Motor neuron (in vitro differentiated cells): ENCODE measurements at regions not wholly inside any gene's neighbourhood (a gene's known extent, or its start where the extent isn't known, plus 50 kb on each side); places are given as distances from the start of the nearest gene placed in this dataset.

Experiments
- ATAC-seq, 8 experiments: fragments of 200-7000 bp; cut with Tn5 transposase; replicated peaks in 6 of 8; 2 replicates each; pipeline ENCODE4 v1.8.0; 2021; ENCODE audit warnings: mild to moderate bottlenecking in 8 of 8, moderate library complexity in 8 of 8
- H3K27ac ChIP-seq, 2 donors: fragments of 250-450 bp; sonication (Bioruptor Pico); 2 replicates each; pipeline ENCODE4 v1.9.0; 2021; ENCODE audit warnings: antibody characterized with exemption in 2 of 2, mild to moderate bottlenecking in 2 of 2, moderate library complexity in 1 of 2
- H3K4me1 ChIP-seq, 2 donors: fragments of 250-450 bp; sonication (Bioruptor Pico); replicated peaks in 1 of 2; 2 replicates each; pipeline ENCODE4 v1.6.1; 2021; ENCODE audit warnings: antibody characterized with exemption in 2 of 2, mild to moderate bottlenecking in 2 of 2, moderate library complexity in 1 of 2
- H3K4me3 ChIP-seq, 5 donors: fragments of 250-450 bp; sonication (Bioruptor Pico); 2 replicates each; pipeline ENCODE4 v1.9.0; 2021; ENCODE audit warnings: antibody characterized with exemption in 5 of 5, mild to moderate bottlenecking in 5 of 5, moderate library complexity in 4 of 5
- WGBS, 10 experiments: fragments of 450-650 bp; shearing (Covaris generic); methylation state at CpG; one replicate each; pipeline ENCODE4 v1.0.0; 2022; 5-methylcytosine and 5-hydroxymethylcytosine counted together
- in situ Hi-C, 9 experiments: fragments of 400-800 bp; cut with MboI; loops; one replicate each; pipeline ENCODE4 v1.15.0; 2021; ENCODE audit warnings: low sequenced_read_pairs in 9 of 9, low pct_unique_long_range_greater_than_20kb in 2 of 9; ENCODE audit not compliant: unreplicated experiment in 9 of 9

DNA sequence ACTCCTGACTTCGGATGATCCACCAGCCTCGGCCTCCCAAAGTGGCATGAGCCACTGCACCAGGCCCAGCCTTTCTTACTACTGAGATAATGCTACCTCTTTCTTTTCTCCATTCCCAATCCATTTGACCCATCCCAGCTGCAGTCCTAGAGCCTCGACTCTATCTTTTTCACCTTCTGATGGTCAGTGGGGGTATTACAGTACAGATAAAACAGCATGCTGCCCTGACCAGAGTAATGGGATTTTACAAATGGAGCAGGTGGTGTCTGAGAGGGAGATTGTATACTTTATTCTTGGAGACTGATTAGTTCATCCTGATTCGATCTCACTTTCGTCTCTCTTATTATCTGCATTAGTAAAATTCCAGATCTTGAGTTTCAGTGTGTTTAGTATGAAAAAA, 238.6 kb upstream of the TNP1 start:
- Histone ChIP-seq H3K4me1 (no peaks in the 10 kb centered on the region), H3K4me3 (no peak overlapping the region), H3K27ac (no peak overlapping the region)
- ATAC-seq: no peak
- WGBS, 10 experiments: 59 to 100% (median 98%) methylated on average over 1 to 5 of the region's 5 CpGs
- in situ Hi-C loops: no loop called here

DNA sequence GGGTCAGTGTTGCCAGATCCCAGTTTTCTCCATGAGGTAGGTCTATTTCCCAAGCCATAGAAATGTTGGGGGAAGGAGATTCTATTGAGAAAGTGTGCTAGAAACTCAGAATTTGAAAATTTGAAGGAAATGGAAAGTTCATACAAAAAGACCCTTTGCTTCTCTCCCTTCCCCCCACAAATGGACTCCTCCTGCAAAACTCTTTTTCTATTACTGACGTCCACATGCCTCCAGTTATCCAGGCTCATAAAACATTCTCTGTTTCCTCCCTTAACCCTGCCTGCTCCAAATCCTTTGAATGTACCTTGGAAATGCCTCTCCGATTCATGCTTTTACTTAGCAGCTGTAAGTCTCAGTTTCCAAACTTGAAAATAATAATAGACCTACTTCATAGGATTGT, 237.5 kb upstream of the TNP1 start:
- Histone ChIP-seq H3K4me1 (no peaks in the 10 kb centered on the region), H3K4me3 (no peak overlapping the region), H3K27ac (no peak overlapping the region)
- in situ Hi-C loops: no loop called here
- WGBS, 10 experiments: 60 to 100% (median 91%) methylated on average over 1 to 2 of the region's 2 CpGs; no CpG with 5 or more reads in 1 of the 10 experiments
- ATAC-seq: no peak

DNA sequence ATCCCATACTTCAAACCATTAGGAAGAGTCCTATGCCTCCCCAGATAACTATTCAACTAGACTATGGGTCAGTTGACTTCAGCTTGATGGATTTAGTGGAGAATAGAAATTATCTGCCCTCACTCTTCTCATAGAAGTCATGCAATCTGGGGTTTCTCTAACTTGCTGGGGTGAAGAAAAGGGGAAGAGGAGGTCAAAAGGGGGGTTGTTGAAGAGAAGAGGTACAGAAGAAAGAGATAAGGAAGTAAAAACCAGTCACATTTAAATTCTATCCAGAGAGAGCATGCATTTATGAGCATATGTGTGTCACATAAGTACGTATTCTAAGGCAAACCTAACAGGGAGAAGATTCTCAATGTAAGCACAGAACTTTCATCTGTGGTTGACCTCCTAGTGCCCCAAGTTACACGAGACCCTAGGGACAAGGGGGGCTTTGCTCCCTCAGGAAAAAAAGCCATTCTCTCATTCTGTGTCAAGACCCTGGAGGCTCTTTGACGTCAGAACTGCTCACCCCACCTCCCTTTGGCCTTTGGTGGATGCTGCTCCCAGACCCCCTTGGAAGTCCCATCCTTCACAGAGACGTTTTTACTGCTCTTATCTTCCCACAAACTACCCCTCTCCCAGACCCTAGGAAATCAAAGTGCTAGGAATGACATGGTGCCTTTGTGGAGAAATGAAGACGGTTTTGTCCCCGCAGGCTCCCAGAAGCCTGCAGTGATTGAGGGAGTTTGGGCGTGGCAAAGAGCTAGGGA, 236.8 kb upstream of the TNP1 start:
- no peak overlapping the region for H3K27ac ChIP-seq
- 50 to 100% (median 67%) methylated on average over 1 to 4 of the region's 7 CpGs; no CpG with 5 or more reads in 1 of the 10 experiments for WGBS, 10 experiments
- in situ Hi-C loops: no loop called here
- no peak for ATAC-seq
- no peaks in the 10 kb centered on the region for H3K4me1 ChIP-seq
- H3K4me3 ChIP-seq: no peak overlapping the region

DNA sequence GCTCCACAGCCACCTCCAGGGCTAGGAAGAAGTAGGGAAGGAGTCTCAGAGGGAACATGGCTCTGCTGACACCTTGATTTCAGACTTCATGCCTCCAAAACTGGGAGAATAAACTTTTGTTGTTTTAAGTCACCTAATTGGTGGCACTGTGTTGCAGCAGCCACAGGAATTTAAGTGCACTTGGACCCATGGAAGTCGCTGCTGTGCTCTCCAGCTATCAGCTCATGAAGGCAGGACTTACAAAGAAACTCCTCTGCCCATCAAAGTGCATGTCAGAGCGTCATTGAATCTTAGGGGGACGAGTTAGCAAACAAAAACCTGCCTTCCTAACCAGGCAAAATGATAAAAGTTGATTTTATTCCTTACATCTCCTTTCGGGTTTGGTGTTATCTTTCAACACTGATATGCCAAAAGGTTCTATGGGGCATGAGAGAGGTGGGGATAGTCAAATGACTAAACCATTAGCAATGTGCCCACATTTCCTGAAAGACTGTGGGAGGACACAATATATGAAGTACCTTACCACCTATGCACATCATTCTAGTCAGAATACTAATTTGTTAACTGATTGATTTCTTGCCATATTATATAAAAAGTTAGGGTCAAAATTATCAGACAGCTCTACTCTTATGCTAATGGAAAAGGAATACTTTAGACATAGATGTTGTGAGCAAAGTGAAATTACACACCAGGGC, 235.8 kb upstream of the TNP1 start:
- in situ Hi-C loops: no loop called here
- ATAC-seq: no peak
- H3K27ac ChIP-seq: no peak overlapping the region
- H3K4me1 ChIP-seq: peaks cover 0 to under 1% of the 10 kb centered on the region in 2 donors
- 33 to 100% (median 78%) methylated on average over 1 to 4 of the region's 4 CpGs; no CpG with 5 or more reads in 2 of the 10 experiments for WGBS, 10 experiments
- no peak overlapping the region for H3K4me3 ChIP-seq

DNA sequence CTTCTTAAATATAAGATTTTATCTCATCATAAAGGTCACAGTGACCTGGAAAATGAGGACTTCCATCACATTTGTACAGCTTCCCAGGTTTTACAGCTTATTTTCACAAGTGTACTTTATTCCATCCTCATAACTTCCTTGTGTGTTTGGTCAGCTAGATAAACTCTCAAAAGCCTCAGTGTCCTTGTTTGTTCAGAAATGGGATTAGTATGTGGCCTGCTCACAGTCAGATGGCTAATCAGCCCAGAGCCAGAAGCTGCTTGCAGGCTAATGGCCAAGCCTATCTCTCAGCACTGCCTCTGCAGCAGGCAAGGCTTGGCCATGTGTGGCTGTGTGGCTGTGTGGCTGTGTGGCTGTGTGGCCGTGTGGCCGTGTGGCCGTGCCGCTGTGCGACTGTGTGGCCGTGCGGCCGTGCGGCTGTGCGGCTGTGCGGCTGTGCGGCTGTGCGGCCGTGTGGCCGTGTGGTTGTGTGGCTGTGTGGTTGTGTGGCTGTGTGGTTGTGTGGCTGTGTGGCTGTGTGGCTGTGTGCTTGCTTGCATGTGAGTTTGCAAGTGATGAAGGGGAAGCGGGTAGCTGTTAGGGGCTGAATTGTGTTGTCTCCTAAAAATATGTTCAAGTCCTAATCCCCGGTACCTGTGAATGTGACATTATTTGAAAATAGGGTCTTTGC, 233.0 kb upstream of the TNP1 start:
- H3K4me3 ChIP-seq: no peak overlapping the region
- ATAC-seq: no peak
- in situ Hi-C loops: no loop called here
- H3K4me1 ChIP-seq: peaks cover 8 to 19% of the 10 kb centered on the region in 2 donors
- 78 to 100% (median 85%) methylated on average over 1 to 8 of the region's 17 CpGs; no CpG with 5 or more reads in 5 of the 10 experiments for WGBS, 10 experiments
- no peak overlapping the region for H3K27ac ChIP-seq

DNA sequence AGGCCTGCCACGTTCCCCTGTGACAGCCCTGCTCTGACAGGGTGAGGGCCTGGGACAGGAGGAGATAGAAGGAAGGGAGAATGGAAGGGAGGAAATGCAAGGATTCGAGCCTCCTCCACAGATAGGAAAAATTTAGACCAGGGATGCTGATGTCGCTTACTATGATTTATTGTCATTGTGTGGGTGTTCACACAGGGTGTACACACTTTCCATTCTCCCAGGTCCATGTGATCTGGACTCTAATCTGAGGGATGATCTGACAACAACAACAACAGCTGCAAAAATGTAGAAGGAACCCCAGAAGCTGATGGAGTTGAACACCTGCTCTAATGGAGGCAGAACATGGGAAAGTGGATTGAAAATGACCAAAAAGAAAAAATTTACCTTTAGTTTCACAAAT, 231.7 kb upstream of the TNP1 start:
- 14 to 90% (median 71%) methylated on average over 1 to 3 of the region's 3 CpGs; no CpG with 5 or more reads in 2 of the 10 experiments for WGBS, 10 experiments
- in situ Hi-C loops: no loop called here
- H3K27ac ChIP-seq: no peak overlapping the region
- H3K4me1 ChIP-seq: peaks cover 8 to 19% of the 10 kb centered on the region in 2 donors
- no peak for ATAC-seq
- no peak overlapping the region for H3K4me3 ChIP-seq

DNA sequence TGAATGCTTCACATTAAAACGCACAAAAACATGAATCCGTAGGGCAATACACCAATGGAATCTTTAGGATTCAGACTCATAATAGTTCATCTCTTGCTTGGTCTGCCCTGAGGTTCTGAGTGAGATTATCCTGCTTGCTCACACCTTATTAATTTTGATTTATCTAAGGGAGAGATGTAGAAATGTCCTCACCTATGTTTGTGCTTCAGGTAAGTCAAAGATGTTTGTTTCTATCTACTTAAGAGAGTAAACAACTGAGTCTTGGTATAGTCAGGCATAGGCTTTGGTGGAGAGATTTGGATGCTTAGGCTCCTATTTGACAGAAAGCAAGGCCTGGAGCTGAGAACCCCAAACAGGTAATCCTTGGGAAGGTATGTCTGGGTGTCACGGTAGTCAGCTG, 231.0 kb upstream of the TNP1 start:
- H3K4me3 ChIP-seq: no peak overlapping the region
- 57 to 100% (median 93%) methylated on average over 1 to 3 of the region's 3 CpGs; no CpG with 5 or more reads in 3 of the 10 experiments for WGBS, 10 experiments
- no peak for ATAC-seq
- no peak overlapping the region for H3K27ac ChIP-seq
- in situ Hi-C loops: no loop called here
- H3K4me1 ChIP-seq: peaks cover 8 to 19% of the 10 kb centered on the region in 2 donors

DNA sequence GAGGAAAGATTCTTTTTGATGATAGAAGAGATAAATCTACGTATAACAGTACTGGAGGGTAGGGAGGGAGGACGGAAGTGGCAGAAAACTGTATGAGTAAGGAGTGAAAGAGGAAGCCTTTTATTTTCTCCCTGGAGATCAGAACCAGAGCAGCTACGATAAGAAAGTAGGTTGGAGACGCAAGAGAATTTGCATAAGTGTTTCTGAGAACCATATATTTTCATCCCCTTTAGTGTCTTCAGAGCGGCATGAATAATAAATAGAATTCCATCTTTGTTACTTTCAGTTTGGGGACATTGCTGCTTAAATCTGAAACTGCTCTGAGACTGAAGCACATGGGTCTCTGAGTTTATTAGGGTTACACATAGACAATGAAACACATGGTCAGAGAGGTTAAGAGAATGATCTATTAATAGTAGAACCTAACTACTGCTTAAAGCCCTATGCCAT, 230.2 kb upstream of the TNP1 start:
- WGBS, 10 experiments: 18 to 88% (median 48%) methylated on average over 1 to 5 of the region's 5 CpGs; no CpG with 5 or more reads in 1 of the 10 experiments
- in situ Hi-C loops: no loop called here
- ATAC-seq: peak in 6 of 8 experiments; percentile 14 to 66 (median 40)

DNA sequence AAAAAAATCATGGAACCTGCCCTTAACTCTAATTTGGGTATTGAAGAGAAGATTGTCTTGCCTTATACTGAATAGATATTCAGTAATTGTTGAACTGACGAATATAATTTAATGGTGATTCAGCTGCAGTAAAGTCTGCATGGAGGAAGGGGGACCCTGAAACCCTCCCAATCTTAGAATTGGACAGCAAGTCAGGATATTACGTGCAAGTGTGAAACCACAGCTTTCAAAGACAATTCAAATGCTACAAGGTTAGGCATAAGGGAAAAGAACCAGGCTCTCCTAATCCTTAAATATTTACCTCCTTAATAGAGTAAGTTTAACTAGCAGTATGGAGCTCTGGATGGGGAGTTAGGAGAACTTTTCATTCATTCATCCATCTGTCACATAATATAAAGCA, 226.9 kb upstream of the TNP1 start:
- in situ Hi-C loops: no loop called here
- WGBS, 10 experiments: 69 to 100% (median 93%) methylated on average over 1 to 2 of the region's 2 CpGs; no CpG with 5 or more reads in 1 of the 10 experiments
- Histone ChIP-seq H3K4me1 (peaks cover 8 to 19% of the 10 kb centered on the region in 2 donors), H3K4me3 (no peak overlapping the region), H3K27ac (no peak overlapping the region)
- no peak for ATAC-seq

More for the DNA sequence above, 230.2 kb upstream of the TNP1 start:
- Histone ChIP-seq H3K4me3 (no peak overlapping the region), H3K27ac (no peak overlapping the region), H3K4me1 (peaks cover 8 to 19% of the 10 kb centered on the region in 2 donors)

DNA sequence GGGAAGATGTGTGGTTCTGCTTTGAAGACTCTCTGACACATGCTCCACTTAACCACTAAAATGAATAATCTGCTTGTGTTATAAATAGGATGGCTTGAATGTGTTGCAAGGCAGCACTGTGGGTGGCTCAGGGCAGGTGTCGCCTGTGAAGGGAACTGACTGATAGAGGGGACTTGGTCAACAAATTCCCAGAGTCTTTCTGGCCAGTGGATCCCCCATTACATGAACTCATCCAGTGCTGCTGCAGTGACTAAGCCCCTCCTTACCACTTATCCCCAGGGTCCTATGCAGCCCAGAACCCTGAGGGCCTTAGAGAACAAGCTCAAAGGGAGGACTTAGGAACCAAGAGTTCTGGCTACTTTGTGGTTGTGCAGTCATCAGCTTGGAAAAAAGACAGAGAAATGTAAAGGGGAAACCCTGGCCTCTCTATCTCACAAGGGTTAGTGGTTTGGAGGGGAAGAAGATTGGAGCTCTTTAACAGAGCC, 226.2 kb upstream of the TNP1 start:
- Histone ChIP-seq H3K4me3 (no peak overlapping the region), H3K27ac (no peak overlapping the region), H3K4me1 (peaks cover 8 to 19% of the 10 kb centered on the region in 2 donors)
- peak in 4 of 8 experiments; percentile 25 to 63 (median 35) for ATAC-seq
- 11% methylated on average over 1 of the region's 1 CpG; no CpG with 5 or more reads in 9 of the 10 experiments for WGBS, 10 experiments
- in situ Hi-C loops: no loop called here

DNA sequence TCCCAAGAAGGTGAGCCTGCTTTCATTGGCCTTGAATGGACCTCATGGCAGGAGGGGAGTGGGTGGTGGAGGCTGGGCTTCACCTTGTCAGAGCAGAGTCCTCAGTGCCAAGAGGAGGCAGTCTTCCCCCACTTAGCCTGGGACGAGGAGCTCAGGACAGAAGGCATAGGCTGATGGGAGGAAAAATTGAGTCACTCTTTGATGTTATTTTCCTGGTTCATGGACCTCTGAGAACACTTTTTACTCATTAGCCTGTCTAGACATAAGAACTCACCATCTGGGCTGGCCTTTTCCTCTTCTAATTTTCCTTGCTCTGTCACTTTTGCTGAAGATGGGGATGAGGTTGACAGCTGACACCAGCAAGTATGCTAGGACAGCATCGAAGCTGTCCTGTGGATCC, 225.7 kb upstream of the TNP1 start:
- in situ Hi-C loops: no loop called here
- no peak overlapping the region for H3K27ac ChIP-seq
- H3K4me1 ChIP-seq: peaks cover 8 to 17% of the 10 kb centered on the region in 2 donors
- ATAC-seq: no peak
- H3K4me3 ChIP-seq: no peak overlapping the region
- WGBS, 10 experiments: 0 to 100% (median 41%) methylated on average over 1 to 2 of the region's 2 CpGs; no CpG with 5 or more reads in 4 of the 10 experiments

DNA sequence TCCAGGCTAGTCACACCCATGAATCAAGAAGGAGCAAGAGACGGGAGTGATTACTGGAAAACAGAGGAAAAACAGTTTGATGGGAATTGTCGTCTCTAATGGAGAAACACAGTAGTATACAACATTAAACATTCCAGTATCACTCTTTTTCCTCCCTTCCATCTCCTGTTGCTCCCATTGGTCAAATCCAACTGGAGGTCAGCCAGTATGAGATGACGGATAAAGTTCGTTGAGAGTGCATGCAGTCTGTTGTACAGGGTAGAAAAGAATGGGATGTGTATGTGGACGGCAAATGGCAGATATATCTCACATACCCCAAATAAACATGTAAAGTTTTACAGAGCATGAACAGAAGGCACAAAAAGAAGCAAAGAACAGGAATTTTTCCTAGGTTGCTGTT, 221.9 kb upstream of the TNP1 start:
- no peak overlapping the region for H3K4me3 ChIP-seq
- 67 to 96% (median 90%) methylated on average over 3 to 5 of the region's 5 CpGs; no CpG with 5 or more reads in 4 of the 10 experiments for WGBS, 10 experiments
- in situ Hi-C loops: no loop called here
- H3K27ac ChIP-seq: no peak overlapping the region
- H3K4me1 ChIP-seq: peaks cover 0 to 11% of the 10 kb centered on the region in 2 donors
- ATAC-seq: no peak

DNA sequence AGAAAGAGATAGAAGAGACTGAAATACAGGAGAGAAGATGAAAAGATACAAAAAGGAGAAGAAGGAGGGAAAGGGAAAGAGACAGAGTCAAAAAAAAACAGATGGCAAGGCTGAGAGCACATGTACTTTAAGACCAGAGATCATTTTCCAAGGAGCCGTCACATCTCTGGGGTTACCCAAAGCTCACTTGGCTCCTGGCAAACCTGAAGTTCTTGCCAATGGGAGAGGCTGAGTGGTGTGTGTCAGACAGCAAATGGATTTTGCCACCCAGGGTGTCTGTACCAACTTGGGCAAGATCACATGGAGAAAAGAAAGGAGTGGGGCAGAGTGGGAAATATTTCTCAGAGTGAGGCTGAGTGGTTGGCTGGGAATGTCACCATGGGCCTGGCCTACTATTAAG, 219.3 kb upstream of the TNP1 start:
- Histone ChIP-seq H3K4me1 (peaks cover 8 to 33% of the 10 kb centered on the region in 2 donors), H3K4me3 (no peak overlapping the region), H3K27ac (no peak overlapping the region)
- in situ Hi-C loops: no loop called here
- ATAC-seq: no peak
- 46 to 100% (median 83%) methylated on average over 1 of the region's 1 CpG; no CpG with 5 or more reads in 3 of the 10 experiments for WGBS, 10 experiments
